DND-41 (cell line): ENCODE measurements at regions not wholly inside any gene's neighbourhood (a gene's known extent, or its start where the extent isn't known, plus 50 kb on each side); places are given as distances from the start of the nearest gene placed in this dataset.

Experiments used
- ATAC-seq: fragments of 200-7000 bp; cut with Tn5 transposase; 3 replicates; pipeline ENCODE4 v1.9.1; 2021; ENCODE audit warnings: low read depth; ENCODE audit not compliant: insufficient read depth
- DNase-seq: peaks from one replicate; pipeline ENCODE4 v3.0.0-alpha.2; 2020
- H2AFZ ChIP-seq: 2 replicates; pipeline ENCODE4 v1.6.0; 2012; ENCODE audit warnings: low read depth, low read length
- H3K27ac ChIP-seq: 2 replicates; pipeline ENCODE4 v1.5.1; 2012; ENCODE audit warnings: low read length, inconsistent platforms
- H3K27me3 ChIP-seq: fragments of 200-600 bp; sonication (generic); 2 replicates; pipeline ENCODE4 v1.6.0; 2012; ENCODE audit warnings: low read length, mild to moderate bottlenecking, inconsistent platforms; ENCODE audit not compliant: insufficient read depth, poor library complexity
- H3K36me3 ChIP-seq: 2 replicates; pipeline ENCODE4 v1.5.1; 2012; ENCODE audit warnings: low read length, inconsistent platforms; ENCODE audit not compliant: insufficient read depth
- H3K4me1 ChIP-seq: 2 replicates; pipeline ENCODE4 v1.5.1; 2012; ENCODE audit warnings: mild to moderate bottlenecking, low read length; ENCODE audit not compliant: insufficient read depth
- H3K4me2 ChIP-seq: 2 replicates; pipeline ENCODE4 v1.6.0; 2012; ENCODE audit warnings: mild to moderate bottlenecking, moderate library complexity, low read length, inconsistent platforms; ENCODE audit not compliant: insufficient read depth
- H3K4me3 ChIP-seq, 2 experiments: fragments of 200-600 bp in 1 of 2; shearing (Covaris generic) in 1 of 2; 2 replicates each; pipeline ENCODE4 v1.5.1; 2012 to 2016; ENCODE audit warnings: inconsistent platforms in 2 of 2, low read length in 2 of 2, mild to moderate bottlenecking in 2 of 2, low read depth in 1 of 2, moderate library complexity in 1 of 2
- H3K79me2 ChIP-seq: 2 replicates; pipeline ENCODE4 v1.6.0; 2012; ENCODE audit warnings: low read length, inconsistent platforms; ENCODE audit not compliant: insufficient read depth
- H3K9ac ChIP-seq: 2 replicates; pipeline ENCODE4 v1.6.0; 2012; ENCODE audit warnings: low read depth, mild to moderate bottlenecking, inconsistent platforms, low read length, moderate library complexity
- H3K9me3 ChIP-seq: 2 replicates; pipeline ENCODE4 v1.5.1; 2012; ENCODE audit warnings: low read length, moderate library complexity, mild to moderate bottlenecking, inconsistent platforms; ENCODE audit not compliant: insufficient read depth, severe bottlenecking
- H4K20me1 ChIP-seq: 2 replicates; pipeline ENCODE4 v1.6.0; 2012; ENCODE audit warnings: low read length; ENCODE audit not compliant: insufficient read depth
- CTCF ChIP-seq: IDR thresholded peaks from 2 replicates; pipeline ENCODE4 v1.5.1; 2012; ENCODE audit warnings: borderline replicate concordance, low read length, moderate library complexity, mild to moderate bottlenecking; ENCODE audit not compliant: poor library complexity, severe bottlenecking; ENCODE audit errors: extremely low read depth
- EZH2 ChIP-seq: IDR thresholded peaks from 3 replicates; pipeline ENCODE4 v1.6.1; 2012; ENCODE audit warnings: borderline replicate concordance, low read depth, mild to moderate bottlenecking, moderate library complexity, low read length, inconsistent platforms; ENCODE audit not compliant: severe bottlenecking

DNA sequence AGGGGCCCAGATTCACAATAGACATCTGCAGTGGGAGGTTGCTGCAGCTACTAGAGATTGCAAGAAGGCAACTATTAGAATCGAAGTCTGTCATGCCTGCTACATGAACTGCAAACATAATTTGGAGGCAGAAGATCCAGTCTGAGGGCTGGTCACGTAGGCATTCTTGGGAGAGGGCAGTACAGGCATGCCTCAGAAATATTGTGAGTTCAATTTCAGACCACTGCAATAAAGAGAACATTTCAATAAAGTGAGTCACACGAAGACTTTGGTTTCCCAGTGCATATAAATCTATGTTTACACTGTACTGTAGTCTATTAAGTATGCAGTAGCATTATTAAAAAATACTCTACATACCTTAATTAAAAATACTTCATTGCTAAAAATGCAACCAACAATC lies 585.8 kb upstream of the FAT1 start:
- Histone ChIP-seq H3K79me2 (no peaks in the 10 kb centered on the region), H3K4me1 (no peaks in the 10 kb centered on the region), H3K4me2 (no peak overlapping the region), H2AFZ (no peak overlapping the region), H3K27me3 (no peaks in the 10 kb centered on the region), H3K4me3 (no peak overlapping the region), H3K9me3 (peaks cover 2% of the 10 kb centered on the region), H3K9ac (no peak overlapping the region), H3K27ac (no peak overlapping the region), H4K20me1 (no peaks in the 10 kb centered on the region), H3K36me3 (no peaks in the 10 kb centered on the region)
- ATAC-seq = no peak
- no peak for TF ChIP-seq EZH2
- no peak for TF ChIP-seq CTCF
- DNase-seq = no peak

GRCh38 chr4:187312299-187312698 lies 588.6 kb upstream of the FAT1 start:
- Histone ChIP-seq H3K4me3 (no peak overlapping the region), H3K79me2 (no peaks in the 10 kb centered on the region), H4K20me1 (no peaks in the 10 kb centered on the region), H3K27ac (no peak overlapping the region), H3K27me3 (no peaks in the 10 kb centered on the region), H3K9ac (no peak overlapping the region), H2AFZ (no peak overlapping the region), H3K4me2 (no peak overlapping the region), H3K36me3 (no peaks in the 10 kb centered on the region), H3K9me3 (peaks cover 2% of the 10 kb centered on the region), H3K4me1 (no peaks in the 10 kb centered on the region)
- no peak for TF ChIP-seq EZH2
- no peak for TF ChIP-seq CTCF
- DNase-seq = no peak
- ATAC-seq = no peak

- ATAC-seq (no peak), DNase-seq (no peak)
- Histone ChIP-seq H3K4me2 (no peak overlapping the region), H3K36me3 (no peaks in the 10 kb centered on the region), H3K9ac (no peak overlapping the region), H3K79me2 (no peaks in the 10 kb centered on the region), H4K20me1 (no peaks in the 10 kb centered on the region), H3K4me3 (no peak overlapping the region), H3K27ac (no peak overlapping the region), H3K4me1 (no peaks in the 10 kb centered on the region), H2AFZ (no peak overlapping the region), H3K9me3 (peaks cover 4% of the 10 kb centered on the region), H3K27me3 (no peaks in the 10 kb centered on the region)
- no peak for TF ChIP-seq EZH2
- TF ChIP-seq CTCF = no peak
These were observed 594.1 kb upstream of the FAT1 start for GRCh38 chr4:187317799-187318198.

- DNase-seq (no peak), ATAC-seq (no peak)
- H3K9ac ChIP-seq = no peak overlapping the region
- H3K9me3 ChIP-seq = peaks cover 4% of the 10 kb centered on the region
- no peak overlapping the region for H3K4me2 ChIP-seq
- H2AFZ ChIP-seq = no peak overlapping the region
- no peaks in the 10 kb centered on the region for H4K20me1 ChIP-seq
- H3K27me3 ChIP-seq = no peaks in the 10 kb centered on the region
- H3K79me2 ChIP-seq = no peaks in the 10 kb centered on the region
- H3K4me3 ChIP-seq = no peak overlapping the region
- TF ChIP-seq EZH2 = no peak
- TF ChIP-seq CTCF = no peak
- no peak overlapping the region for H3K27ac ChIP-seq
- H3K36me3 ChIP-seq = no peaks in the 10 kb centered on the region
- no peaks in the 10 kb centered on the region for H3K4me1 ChIP-seq
These were observed 598.1 kb upstream of the FAT1 start for GRCh38 chr4:187321711-187322110.
